ENCODE measurements at regions not wholly inside any gene's neighbourhood (a gene's known extent, or its start where the extent isn't known, plus 50 kb on each side); places are given as distances from the start of the nearest gene placed in this dataset.

DNA sequence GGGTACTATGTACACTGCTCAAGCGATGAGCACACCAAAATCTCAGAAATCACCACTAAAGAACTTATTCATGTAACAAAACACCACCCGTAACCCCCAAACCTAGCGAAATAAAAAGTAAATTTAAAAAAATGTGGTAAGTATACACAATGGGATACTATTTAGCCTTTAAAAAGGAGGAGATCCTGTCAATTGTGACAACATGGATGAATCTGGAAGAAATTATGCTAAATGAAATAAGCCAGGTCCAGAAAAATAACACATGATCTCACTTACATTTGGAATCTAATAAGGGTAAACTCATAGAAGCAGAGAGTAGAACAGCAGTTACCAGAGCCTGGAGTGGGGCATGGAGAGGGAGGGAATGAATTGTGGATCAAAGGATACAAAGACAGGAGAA is 98.5 kb upstream of the SPATS2L start:
- Histone ChIP-seq H3K9me2 (replicated peaks; ENCODE audit: low read length) (no peaks in the 10 kb centered on the region), H3K27ac (ENCODE audit: low read length) (no peak overlapping the region), H3K9ac (ENCODE audit: low read length) (no peak overlapping the region), H3K4me2 (ENCODE audit: low read length) (no peak overlapping the region), H3K4me1 (ENCODE audit: insufficient read depth, low read length) (no peaks in the 10 kb centered on the region), H4K20me1 (ENCODE audit: low read length) (no peaks in the 10 kb centered on the region), H3K36me3 (ENCODE audit: low read depth, low read length) (no peaks in the 10 kb centered on the region), H3F3A (ENCODE audit: low read length, unreplicated experiment) (no peaks in the 10 kb centered on the region), H2AFZ (ENCODE audit: low read length) (no peak overlapping the region), H3K4me3 (ENCODE audit: low read length) (no peak overlapping the region), H3K9me3 (ENCODE audit: low read length) (no peaks in the 10 kb centered on the region), H3K27me3 (ENCODE audit: low read length) (no peaks in the 10 kb centered on the region), H3K79me2 (ENCODE audit: low read length) (no peaks in the 10 kb centered on the region)
- POLR2A ChIA-PET (ENCODE audit: unreplicated experiment): no interaction called here
- TF ChIP-seq EZH2phosphoT487 (IDR thresholded peaks at IDR 0.05; ENCODE audit: borderline replicate concordance, low read length) (no peak), EZH2 (IDR thresholded peaks at IDR 0.05; ENCODE audit: low read length, unreplicated experiment) (no peak)
- TF ChIP-seq, protein P1, sequence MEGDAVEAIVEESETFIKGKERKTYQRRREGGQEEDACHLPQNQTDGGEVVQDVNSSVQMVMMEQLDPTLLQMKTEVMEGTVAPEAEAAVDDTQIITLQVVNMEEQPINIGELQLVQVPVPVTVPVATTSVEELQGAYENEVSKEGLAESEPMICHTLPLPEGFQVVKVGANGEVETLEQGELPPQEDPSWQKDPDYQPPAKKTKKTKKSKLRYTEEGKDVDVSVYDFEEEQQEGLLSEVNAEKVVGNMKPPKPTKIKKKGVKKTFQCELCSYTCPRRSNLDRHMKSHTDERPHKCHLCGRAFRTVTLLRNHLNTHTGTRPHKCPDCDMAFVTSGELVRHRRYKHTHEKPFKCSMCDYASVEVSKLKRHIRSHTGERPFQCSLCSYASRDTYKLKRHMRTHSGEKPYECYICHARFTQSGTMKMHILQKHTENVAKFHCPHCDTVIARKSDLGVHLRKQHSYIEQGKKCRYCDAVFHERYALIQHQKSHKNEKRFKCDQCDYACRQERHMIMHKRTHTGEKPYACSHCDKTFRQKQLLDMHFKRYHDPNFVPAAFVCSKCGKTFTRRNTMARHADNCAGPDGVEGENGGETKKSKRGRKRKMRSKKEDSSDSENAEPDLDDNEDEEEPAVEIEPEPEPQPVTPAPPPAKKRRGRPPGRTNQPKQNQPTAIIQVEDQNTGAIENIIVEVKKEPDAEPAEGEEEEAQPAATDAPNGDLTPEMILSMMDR (conservative IDR thresholded peaks at IDR 0.05; ENCODE audit: low read depth, low read length): no peak
- intact Hi-C loops (cut with micrococcal nuclease): no loop called here
- ATAC-seq (no peak), DNase-seq (no peak)
- BruUV-seq (replicated peaks): no TSS peak
- CTCF ChIA-PET: no interaction called here

DNA sequence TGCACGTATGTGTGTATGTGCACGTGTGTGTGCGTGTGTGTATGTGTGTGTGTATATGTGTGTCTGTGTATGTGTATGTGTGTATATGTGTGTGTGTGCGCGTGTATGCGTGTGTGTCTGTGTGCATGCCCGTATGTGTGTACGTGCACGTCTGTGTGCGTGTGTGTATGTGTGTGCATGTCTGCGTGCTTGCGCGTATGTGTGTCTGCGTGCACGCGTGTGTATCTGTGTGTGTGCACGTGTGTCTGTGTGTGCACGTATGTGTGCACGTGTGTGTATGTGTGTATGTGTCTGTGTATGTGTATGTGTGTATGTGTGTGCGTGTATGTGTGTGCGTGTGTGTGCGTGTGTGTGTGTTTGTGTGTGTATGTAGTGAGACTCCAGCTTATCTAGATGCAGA is 97.5 kb upstream of the SPATS2L start:
- no peak for TF ChIP-seq EZH2phosphoT487 (IDR thresholded peaks at IDR 0.05; ENCODE audit: borderline replicate concordance, low read length)
- TF ChIP-seq, protein P1 (conservative IDR thresholded peaks at IDR 0.05; ENCODE audit: low read depth, low read length): no peak
- no peak for TF ChIP-seq EZH2 (IDR thresholded peaks at IDR 0.05; ENCODE audit: low read length, unreplicated experiment)
- H4K20me1 ChIP-seq (ENCODE audit: low read length): no peaks in the 10 kb centered on the region
- H3K9me2 ChIP-seq (replicated peaks; ENCODE audit: low read length): no peaks in the 10 kb centered on the region
- no peak for DNase-seq
- BruUV-seq (replicated peaks): no TSS peak
- no peaks in the 10 kb centered on the region for H3F3A ChIP-seq (ENCODE audit: low read length, unreplicated experiment)
- intact Hi-C loops (cut with micrococcal nuclease): no loop called here
- no peak overlapping the region for H3K4me2 ChIP-seq (ENCODE audit: low read length)
- H3K79me2 ChIP-seq (ENCODE audit: low read length): no peaks in the 10 kb centered on the region
- no peaks in the 10 kb centered on the region for H3K4me1 ChIP-seq (ENCODE audit: insufficient read depth, low read length)
- H3K9me3 ChIP-seq (ENCODE audit: low read length): no peaks in the 10 kb centered on the region
- H3K27ac ChIP-seq (ENCODE audit: low read length): no peak overlapping the region
- H3K4me3 ChIP-seq (ENCODE audit: low read length): no peak overlapping the region
- H3K9ac ChIP-seq (ENCODE audit: low read length): no peak overlapping the region
- POLR2A ChIA-PET (ENCODE audit: unreplicated experiment): no interaction called here
- CTCF ChIA-PET: no interaction called here
- no peaks in the 10 kb centered on the region for H3K27me3 ChIP-seq (ENCODE audit: low read length)
- no peak overlapping the region for H2AFZ ChIP-seq (ENCODE audit: low read length)
- ATAC-seq: no peak
- H3K36me3 ChIP-seq (ENCODE audit: low read depth, low read length): no peaks in the 10 kb centered on the region

DNA sequence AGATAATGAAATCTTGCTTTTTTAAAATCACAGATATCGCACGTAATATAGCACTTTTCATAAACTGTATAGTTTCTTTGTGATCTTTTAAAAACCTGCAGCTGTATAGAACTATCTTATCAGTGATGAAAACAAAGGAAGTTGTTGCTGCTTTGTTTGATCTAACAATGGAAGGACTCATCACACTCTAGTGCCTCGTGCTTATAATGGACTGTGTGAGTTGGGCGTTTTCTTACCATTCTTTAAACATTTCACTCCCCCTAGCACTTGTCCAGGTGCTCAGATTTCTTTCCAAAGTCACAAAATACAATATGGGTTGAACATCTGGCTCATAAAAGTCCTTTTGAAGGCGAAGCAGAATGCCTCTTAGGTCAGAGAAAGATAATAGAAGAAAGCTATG is 94.8 kb upstream of the SPATS2L start:
- no peaks in the 10 kb centered on the region for H3K9me3 ChIP-seq (ENCODE audit: low read length)
- H3K4me3 ChIP-seq (ENCODE audit: low read length): no peak overlapping the region
- BruUV-seq (replicated peaks): no TSS peak
- no peak overlapping the region for H3K9ac ChIP-seq (ENCODE audit: low read length)
- H3K27ac ChIP-seq (ENCODE audit: low read length): no peak overlapping the region
- CTCF ChIA-PET: no interaction called here
- TF ChIP-seq, protein P1 (conservative IDR thresholded peaks at IDR 0.05; ENCODE audit: low read depth, low read length): no peak
- TF ChIP-seq EZH2 (IDR thresholded peaks at IDR 0.05; ENCODE audit: low read length, unreplicated experiment): no peak
- TF ChIP-seq EZH2phosphoT487 (IDR thresholded peaks at IDR 0.05; ENCODE audit: borderline replicate concordance, low read length): no peak
- no peaks in the 10 kb centered on the region for H3F3A ChIP-seq (ENCODE audit: low read length, unreplicated experiment)
- POLR2A ChIA-PET (ENCODE audit: unreplicated experiment): no interaction called here
- H3K9me2 ChIP-seq (replicated peaks; ENCODE audit: low read length): no peaks in the 10 kb centered on the region
- H4K20me1 ChIP-seq (ENCODE audit: low read length): no peaks in the 10 kb centered on the region
- H3K36me3 ChIP-seq (ENCODE audit: low read depth, low read length): no peaks in the 10 kb centered on the region
- DNase-seq (no peak), ATAC-seq (no peak)
- intact Hi-C loops (cut with micrococcal nuclease): no loop called here
- H3K27me3 ChIP-seq (ENCODE audit: low read length): no peaks in the 10 kb centered on the region
- H3K79me2 ChIP-seq (ENCODE audit: low read length): no peaks in the 10 kb centered on the region
- no peak overlapping the region for H2AFZ ChIP-seq (ENCODE audit: low read length)
- no peak overlapping the region for H3K4me2 ChIP-seq (ENCODE audit: low read length)
- H3K4me1 ChIP-seq (ENCODE audit: insufficient read depth, low read length): no peaks in the 10 kb centered on the region
